Gastroesophageal sphincter (tissue), 4 donors: ENCODE measurements at regions not wholly inside any gene's neighbourhood (a gene's known extent, or its start where the extent isn't known, plus 50 kb on each side); places are given as distances from the start of the nearest gene placed in this dataset.

Experiments
- ATAC-seq: fragments of 150-250 bp; one replicate; pipeline ENCODE4 v1.9.1; 2016; ENCODE audit warnings: mild to moderate bottlenecking, moderate library complexity
- H3K27ac ChIP-seq, 4 donors: fragments of 200-600 bp; sonication (generic) in 3 of 4; 1 replicate in 3 of 4; 2 replicates in 1 of 4; pipeline ENCODE4 v1.5.1; 2016 to 2019
- H3K27me3 ChIP-seq: fragments of 200-600 bp; sonication (generic); one replicate; pipeline ENCODE4 v1.5.1; 2019
- H3K36me3 ChIP-seq, 2 donors: fragments of 200-600 bp; sonication (generic); one replicate each; pipeline ENCODE4 v1.5.1; 2019; ENCODE audit warnings: control low read depth in 1 of 2
- H3K4me1 ChIP-seq, 3 donors: fragments of 200-600 bp; sonication (generic); 1 replicate in 2 of 3; 2 replicates in 1 of 3; pipeline ENCODE4 v1.5.1; 2016 to 2019; ENCODE audit warnings: control low read depth in 2 of 3
- H3K4me3 ChIP-seq, 2 donors: fragments of 200-600 bp; sonication (generic); one replicate each; pipeline ENCODE4 v1.5.1; 2019; ENCODE audit warnings: mild to moderate bottlenecking in 1 of 2, moderate library complexity in 1 of 2
- H3K9me3 ChIP-seq, 3 donors: fragments of 200-600 bp; sonication (generic); one replicate each; pipeline ENCODE4 v1.5.1; 2017 to 2019; ENCODE audit warnings: control low read depth in 2 of 3
- EP300 ChIP-seq: sonication (generic); formaldehyde crosslinking; IDR thresholded peaks from one replicate; pipeline ENCODE4 v1.6.1; 2017; ENCODE audit warnings: antibody characterized with exemption, mild to moderate bottlenecking
- POLR2A ChIP-seq, 2 donors: fragments of 450-650 bp; IDR thresholded peaks; one replicate each; pipeline ENCODE4 v1.6.1; 2017; ENCODE audit warnings: antibody characterized with exemption in 2 of 2, mild to moderate bottlenecking in 2 of 2, moderate library complexity in 1 of 2
- POLR2AphosphoS5 ChIP-seq: sonication (generic); formaldehyde crosslinking; IDR thresholded peaks from one replicate; pipeline ENCODE4 v1.6.1; 2017; ENCODE audit warnings: antibody characterized with exemption
- WGBS, 2 donors: methylation state at CpG; one replicate each; pipeline ENCODE4 v1.1.5; 2018; ENCODE audit warnings: low coverage in 1 of 2; 5-methylcytosine and 5-hydroxymethylcytosine counted together
- TF ChIP-seq, protein P1 (sequence below), 4 experiments: fragments of 200-600 bp in 2 of 4; fragments of 450-650 bp in 2 of 4; sonication (generic) in 1 of 4; IDR thresholded peaks; one replicate each; pipeline ENCODE4 v1.5.1; 2017 to 2019; ENCODE audit warnings: antibody characterized with exemption in 4 of 4, mild to moderate bottlenecking in 2 of 4, moderate library complexity in 2 of 4

DNA sequence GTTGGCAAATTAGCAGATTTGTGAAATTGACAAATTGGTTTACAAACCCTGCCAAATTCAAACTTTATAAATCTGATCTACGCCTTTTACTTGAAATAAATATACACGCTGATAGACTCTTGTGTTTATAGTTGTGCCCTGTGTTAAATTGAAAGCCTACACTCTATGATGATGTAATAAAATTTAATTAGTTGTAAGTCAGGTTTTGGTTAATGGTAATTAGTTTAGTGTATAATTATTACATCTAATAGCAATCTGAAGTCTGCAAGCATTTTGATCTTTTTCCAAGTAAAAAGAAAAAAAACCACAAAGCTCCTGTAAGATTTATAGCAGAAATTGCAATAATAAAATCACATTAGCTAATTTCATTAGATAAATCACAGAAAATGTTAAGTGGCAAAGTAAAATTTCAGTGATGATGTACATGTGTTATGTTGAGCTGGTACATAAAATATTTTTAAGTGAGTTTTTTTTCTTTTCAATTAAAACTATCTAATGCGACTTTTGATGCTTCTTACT, 72.7 kb upstream of the TENM3 start:
- WGBS, 2 donors: 76 to 88% methylated on average over 3 of the region's 3 CpGs
- TF ChIP-seq, protein P1, sequence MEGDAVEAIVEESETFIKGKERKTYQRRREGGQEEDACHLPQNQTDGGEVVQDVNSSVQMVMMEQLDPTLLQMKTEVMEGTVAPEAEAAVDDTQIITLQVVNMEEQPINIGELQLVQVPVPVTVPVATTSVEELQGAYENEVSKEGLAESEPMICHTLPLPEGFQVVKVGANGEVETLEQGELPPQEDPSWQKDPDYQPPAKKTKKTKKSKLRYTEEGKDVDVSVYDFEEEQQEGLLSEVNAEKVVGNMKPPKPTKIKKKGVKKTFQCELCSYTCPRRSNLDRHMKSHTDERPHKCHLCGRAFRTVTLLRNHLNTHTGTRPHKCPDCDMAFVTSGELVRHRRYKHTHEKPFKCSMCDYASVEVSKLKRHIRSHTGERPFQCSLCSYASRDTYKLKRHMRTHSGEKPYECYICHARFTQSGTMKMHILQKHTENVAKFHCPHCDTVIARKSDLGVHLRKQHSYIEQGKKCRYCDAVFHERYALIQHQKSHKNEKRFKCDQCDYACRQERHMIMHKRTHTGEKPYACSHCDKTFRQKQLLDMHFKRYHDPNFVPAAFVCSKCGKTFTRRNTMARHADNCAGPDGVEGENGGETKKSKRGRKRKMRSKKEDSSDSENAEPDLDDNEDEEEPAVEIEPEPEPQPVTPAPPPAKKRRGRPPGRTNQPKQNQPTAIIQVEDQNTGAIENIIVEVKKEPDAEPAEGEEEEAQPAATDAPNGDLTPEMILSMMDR (IDR thresholded peaks at IDR 0.05): no peak
- TF ChIP-seq POLR2AphosphoS5: no peak
- no peak for TF ChIP-seq EP300
- no peak for TF ChIP-seq POLR2A (IDR thresholded peaks at IDR 0.05)
- H3K27ac ChIP-seq: no peak overlapping the region

GRCh38 chr4:182174979-182175378, 68.2 kb upstream of the TENM3 start:
- 72 to 87% methylated on average over 1 of the region's 1 CpG for whole genome bisulfite sequencing, 2 donors
- no peaks in the 10 kb centered on the region for H3K4me1 ChIP-seq
- no peak overlapping the region for H3K4me3 ChIP-seq
- no peak for ATAC-seq
- TF ChIP-seq EP300 (no peak), POLR2AphosphoS5 (no peak), POLR2A (IDR thresholded peaks at IDR 0.05) (no peak)
- TF ChIP-seq, protein P1 (IDR thresholded peaks at IDR 0.05): no peak
- no peaks in the 10 kb centered on the region for H3K9me3 ChIP-seq
- H3K27ac ChIP-seq: no peak overlapping the region
- no peaks in the 10 kb centered on the region for H3K36me3 ChIP-seq
- no peaks in the 10 kb centered on the region for H3K27me3 ChIP-seq

More for the DNA sequence above, 72.7 kb upstream of the TENM3 start:
- H3K27me3 ChIP-seq: no peaks in the 10 kb centered on the region
- no peak for ATAC-seq
- H3K4me1 ChIP-seq: no peaks in the 10 kb centered on the region
- H3K36me3 ChIP-seq: no peaks in the 10 kb centered on the region
- H3K9me3 ChIP-seq: no peaks in the 10 kb centered on the region
- no peak overlapping the region for H3K4me3 ChIP-seq

DNA sequence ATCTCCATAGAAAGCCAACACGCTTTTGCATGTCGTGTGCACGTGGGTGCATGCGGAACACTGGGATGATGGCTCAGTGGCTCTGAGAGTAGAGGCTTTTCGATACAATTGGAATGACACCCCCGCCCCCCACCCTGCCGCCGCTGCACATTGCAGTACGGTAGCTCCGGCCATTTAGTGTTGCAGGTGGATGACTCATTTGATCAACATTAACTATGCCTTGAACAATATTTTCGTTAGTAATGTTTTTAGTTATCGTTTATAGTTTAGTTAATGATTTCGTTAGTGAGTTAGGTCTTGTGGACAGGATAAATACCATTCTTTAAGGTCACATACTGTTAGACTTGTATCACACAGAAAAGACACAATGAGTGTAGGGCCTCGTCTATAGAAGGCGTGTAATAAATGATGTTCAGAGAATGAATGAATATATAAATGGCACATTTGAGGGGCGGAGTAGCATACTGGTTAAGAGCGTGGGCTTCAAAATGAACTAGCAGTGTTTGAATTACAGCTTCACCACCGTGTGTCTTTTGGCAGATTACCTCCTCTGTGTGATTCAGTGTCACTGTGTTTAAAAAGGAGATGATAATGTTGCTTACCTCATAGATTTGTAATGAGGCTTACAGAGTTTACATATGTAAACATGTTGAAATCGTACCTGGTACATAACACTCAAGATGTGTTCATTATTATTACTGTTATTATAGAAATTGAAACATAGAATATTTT, 67.2 kb upstream of the TENM3 start:
- H3K4me1 ChIP-seq: no peaks in the 10 kb centered on the region
- no peak overlapping the region for H3K4me3 ChIP-seq
- H3K27ac ChIP-seq: no peak overlapping the region
- no peaks in the 10 kb centered on the region for H3K27me3 ChIP-seq
- no peaks in the 10 kb centered on the region for H3K36me3 ChIP-seq
- no peaks in the 10 kb centered on the region for H3K9me3 ChIP-seq
- 83 to 84% methylated on average over 12 to 19 of the region's 19 CpGs for WGBS, 2 donors
- no peak for ATAC-seq
- TF ChIP-seq, protein P1 (IDR thresholded peaks at IDR 0.05): no peak
- TF ChIP-seq POLR2A (IDR thresholded peaks at IDR 0.05) (no peak), POLR2AphosphoS5 (no peak), EP300 (no peak)

DNA sequence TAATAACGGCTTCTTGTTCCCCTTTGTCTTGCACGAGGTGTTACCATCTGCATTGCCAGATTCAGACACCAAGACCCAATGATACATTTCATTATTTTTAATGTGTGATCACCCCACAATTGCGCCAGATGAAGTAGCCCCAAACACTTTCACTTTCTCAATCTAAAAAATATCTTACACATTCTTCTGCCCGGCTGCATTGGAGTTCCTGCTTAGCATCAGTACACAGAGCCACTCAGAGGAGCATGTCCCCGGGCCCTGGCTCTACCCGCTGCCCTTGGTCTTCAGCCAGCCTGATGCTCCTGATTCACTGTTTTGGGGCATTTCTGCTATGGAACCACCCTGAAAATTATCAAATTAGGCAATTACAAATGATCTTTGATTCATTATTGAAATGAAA, 66.0 kb upstream of the TENM3 start:
- ATAC-seq: no peak
- TF ChIP-seq, protein P1 (IDR thresholded peaks at IDR 0.05): no peak
- TF ChIP-seq EP300 (no peak), POLR2A (IDR thresholded peaks at IDR 0.05) (no peak), POLR2AphosphoS5 (no peak)
- Histone ChIP-seq H3K27ac (no peak overlapping the region), H3K4me1 (no peaks in the 10 kb centered on the region), H3K9me3 (no peaks in the 10 kb centered on the region), H3K4me3 (no peak overlapping the region), H3K36me3 (no peaks in the 10 kb centered on the region), H3K27me3 (no peaks in the 10 kb centered on the region)
- 83 to 84% methylated on average over 4 to 6 of the region's 6 CpGs for WGBS, 2 donors

DNA sequence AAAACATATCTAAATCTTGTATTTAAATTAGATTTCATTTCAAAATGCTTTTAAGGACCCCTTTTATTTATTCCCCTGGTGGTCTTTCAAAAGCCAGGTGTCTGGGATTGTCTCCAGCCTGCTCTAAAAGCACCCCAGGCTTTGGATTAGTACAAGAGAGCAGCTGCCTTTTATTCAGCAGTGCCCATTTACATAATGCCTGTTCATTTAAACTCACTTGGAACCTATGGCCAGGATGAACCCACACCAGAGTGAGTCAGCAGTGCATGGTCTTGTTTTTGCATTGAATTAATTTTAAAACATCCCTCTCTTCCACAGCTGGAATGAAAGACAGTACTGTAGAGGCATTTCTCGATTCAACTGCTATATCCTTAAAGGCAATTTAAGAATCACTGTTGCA, 64.1 kb upstream of the TENM3 start:
- WGBS, 2 donors: 78 to 89% methylated on average over 1 of the region's 1 CpG
- TF ChIP-seq POLR2A (IDR thresholded peaks at IDR 0.05) (no peak), POLR2AphosphoS5 (no peak), EP300 (no peak)
- TF ChIP-seq, protein P1 (IDR thresholded peaks at IDR 0.05): no peak
- Histone ChIP-seq H3K27ac (no peak overlapping the region), H3K9me3 (no peaks in the 10 kb centered on the region), H3K4me1 (no peaks in the 10 kb centered on the region), H3K4me3 (no peak overlapping the region), H3K36me3 (no peaks in the 10 kb centered on the region), H3K27me3 (no peaks in the 10 kb centered on the region)
- no peak for ATAC-seq
